ENCODE measurements at regions not wholly inside any gene's neighbourhood (a gene's known extent, or its start where the extent isn't known, plus 50 kb on each side); places are given as distances from the start of the nearest gene placed in this dataset.

GRCh38 chr2:104127049-104127770, 726.7 kb upstream of the POU3F3 start:
- H3K27ac Mint-ChIP-seq: no peak overlapping the region
- no peak for TF ChIP-seq CTCF (conservative IDR thresholded peaks at IDR 0.05)
- H3K4me3 Mint-ChIP-seq: no peak overlapping the region
- Histone ChIP-seq H3K36me3 (ENCODE audit: control insufficient read depth, insufficient read depth, low read length) (no peaks in the 10 kb centered on the region), H3K27me3 (ENCODE audit: control insufficient read depth, insufficient read depth, low read length, poor library complexity, severe bottlenecking) (no peaks in the 10 kb centered on the region), H3K4me1 (ENCODE audit: control insufficient read depth, insufficient read depth, low read length) (no peaks in the 10 kb centered on the region), H3K27ac (ENCODE audit: low read depth, low read length) (no peak overlapping the region), H3K9me3 (ENCODE audit: control insufficient read depth, low read length) (no peaks in the 10 kb centered on the region), H3K4me3 (ENCODE audit: low read length) (no peak overlapping the region), H3K9ac (ENCODE audit: extremely low read depth, low read length, poor library complexity, severe bottlenecking) (no peak overlapping the region)
- DNase-seq: no peak
- no peaks in the 10 kb centered on the region for H3K9me3 Mint-ChIP-seq
- no peaks in the 10 kb centered on the region for H3K27me3 Mint-ChIP-seq (ENCODE audit: insufficient read depth)
- H3K36me3 Mint-ChIP-seq (ENCODE audit: low read depth): no peaks in the 10 kb centered on the region
- no peaks in the 10 kb centered on the region for H3K4me1 Mint-ChIP-seq

- Mint-ChIP-seq H3K4me1 (no peaks in the 10 kb centered on the region), H3K9me3 (no peaks in the 10 kb centered on the region), H3K4me3 (no peak overlapping the region), H3K27me3 (ENCODE audit: insufficient read depth) (no peaks in the 10 kb centered on the region), H3K27ac (no peak overlapping the region), H3K36me3 (ENCODE audit: low read depth) (no peaks in the 10 kb centered on the region)
- no peak overlapping the region for H3K9ac ChIP-seq (ENCODE audit: extremely low read depth, low read length, poor library complexity, severe bottlenecking)
- no peaks in the 10 kb centered on the region for H3K36me3 ChIP-seq (ENCODE audit: control insufficient read depth, insufficient read depth, low read length)
- no peaks in the 10 kb centered on the region for H3K9me3 ChIP-seq (ENCODE audit: control insufficient read depth, low read length)
- TF ChIP-seq CTCF (conservative IDR thresholded peaks at IDR 0.05): no peak
- H3K27ac ChIP-seq (ENCODE audit: low read depth, low read length): no peak overlapping the region
- no peaks in the 10 kb centered on the region for H3K27me3 ChIP-seq (ENCODE audit: control insufficient read depth, insufficient read depth, low read length, poor library complexity, severe bottlenecking)
- no peaks in the 10 kb centered on the region for H3K4me1 ChIP-seq (ENCODE audit: control insufficient read depth, insufficient read depth, low read length)
- DNase-seq: no peak
- H3K4me3 ChIP-seq (ENCODE audit: low read length): no peak overlapping the region
- 93% methylated on average over 3 of the region's 3 CpGs; no CpG with 5 or more reads in 1 of the 2 experiments for WGBS, 2 experiments (ENCODE audit: insufficient coverage in 1 of 2, insufficient read length in 1 of 2)
Measured at GRCh38 chr2:104140361-104140760, 713.6 kb upstream of the POU3F3 start.

- Mint-ChIP-seq H3K4me3 (no peak overlapping the region), H3K9me3 (no peaks in the 10 kb centered on the region), H3K27ac (no peak overlapping the region), H3K27me3 (ENCODE audit: insufficient read depth) (no peaks in the 10 kb centered on the region), H3K36me3 (ENCODE audit: low read depth) (no peaks in the 10 kb centered on the region), H3K4me1 (no peaks in the 10 kb centered on the region)
- no peak overlapping the region for H3K4me3 ChIP-seq (ENCODE audit: low read length)
- no peak overlapping the region for H3K9ac ChIP-seq (ENCODE audit: extremely low read depth, low read length, poor library complexity, severe bottlenecking)
- H3K27me3 ChIP-seq (ENCODE audit: control insufficient read depth, insufficient read depth, low read length, poor library complexity, severe bottlenecking): no peaks in the 10 kb centered on the region
- H3K36me3 ChIP-seq (ENCODE audit: control insufficient read depth, insufficient read depth, low read length): no peaks in the 10 kb centered on the region
- no peaks in the 10 kb centered on the region for H3K4me1 ChIP-seq (ENCODE audit: control insufficient read depth, insufficient read depth, low read length)
- no peak for DNase-seq
- no peak overlapping the region for H3K27ac ChIP-seq (ENCODE audit: low read depth, low read length)
- 91 to 92% methylated on average over 4 of the region's 4 CpGs for WGBS, 2 experiments (ENCODE audit: insufficient coverage in 1 of 2, insufficient read length in 1 of 2)
- no peak for TF ChIP-seq CTCF (conservative IDR thresholded peaks at IDR 0.05)
- no peaks in the 10 kb centered on the region for H3K9me3 ChIP-seq (ENCODE audit: control insufficient read depth, low read length)
Measured at GRCh38 chr2:104158191-104158590, 695.7 kb upstream of the POU3F3 start.
